Glutamatergic neuron (in vitro differentiated cells): ENCODE measurements at regions not wholly inside any gene's neighbourhood (a gene's known extent, or its start where the extent isn't known, plus 50 kb on each side); places are given as distances from the start of the nearest gene placed in this dataset.

Experiments
- DNase-seq: peaks from one replicate; pipeline ENCODE4 v3.0.0; 2022
- H3K27ac Mint-ChIP-seq: one replicate; pipeline ENCODE4 v1.8.0; 2020; ENCODE audit warnings: mild to moderate bottlenecking, mixed read lengths, inconsistent platforms; ENCODE audit not compliant: unreplicated experiment
- H3K27me3 Mint-ChIP-seq: one replicate; pipeline ENCODE4 v1.8.0; 2020; ENCODE audit warnings: mild to moderate bottlenecking, moderate library complexity, mixed read lengths, inconsistent platforms; ENCODE audit not compliant: unreplicated experiment
- H3K36me3 Mint-ChIP-seq: one replicate; pipeline ENCODE4 v1.8.0; 2020; ENCODE audit warnings: mild to moderate bottlenecking, mixed read lengths, inconsistent platforms; ENCODE audit not compliant: unreplicated experiment
- H3K4me1 Mint-ChIP-seq: one replicate; pipeline ENCODE4 v1.8.0; 2020; ENCODE audit warnings: mild to moderate bottlenecking, low read depth, mixed read lengths, inconsistent platforms; ENCODE audit not compliant: unreplicated experiment
- H3K4me3 Mint-ChIP-seq: one replicate; pipeline ENCODE4 v1.8.0; 2020; ENCODE audit warnings: mild to moderate bottlenecking, mixed read lengths, inconsistent platforms; ENCODE audit not compliant: unreplicated experiment
- H3K9me3 Mint-ChIP-seq: one replicate; pipeline ENCODE4 v1.8.0; 2020; ENCODE audit warnings: mild to moderate bottlenecking, moderate library complexity, mixed read lengths, inconsistent platforms; ENCODE audit not compliant: unreplicated experiment
- TF ChIP-seq, protein P1 (sequence below): fragments of 200-600 bp; sonication (generic); IDR thresholded peaks from one replicate; pipeline ENCODE4 v1.5.0; 2021; ENCODE audit not compliant: partially characterized antibody, unreplicated experiment

DNA sequence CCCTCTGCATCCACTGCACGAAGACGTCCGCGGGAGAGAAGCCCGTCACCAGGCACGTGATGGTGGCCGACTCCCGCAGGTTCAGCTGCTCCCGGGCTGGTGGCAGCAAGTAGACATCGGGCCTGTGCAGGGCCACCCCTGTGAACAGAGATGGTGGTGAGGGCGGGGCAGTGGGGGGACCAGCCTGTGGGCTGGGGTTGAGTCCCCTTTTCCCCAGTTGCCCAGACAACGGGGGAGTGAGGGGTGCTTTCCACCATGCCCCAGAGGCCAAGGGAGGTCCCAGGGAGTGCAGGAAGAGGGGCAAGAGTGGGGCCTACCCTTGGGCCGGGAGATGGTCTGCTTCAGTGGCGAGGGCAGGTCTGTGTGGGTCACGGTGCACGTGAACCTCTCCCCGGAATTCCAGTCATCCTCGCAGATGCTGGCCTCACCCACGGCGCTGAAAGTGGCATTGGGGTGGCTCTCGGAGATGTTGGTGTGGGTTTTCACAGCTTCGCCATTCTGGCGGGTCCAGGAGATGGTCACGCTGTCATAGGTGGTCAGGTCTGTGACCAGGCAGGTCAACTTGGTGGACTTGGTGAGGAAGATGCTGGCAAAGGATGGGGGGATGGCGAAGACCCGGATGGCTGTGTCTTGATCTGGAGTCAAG lies 328.3 kb downstream of the TMEM121 start:
- no peak overlapping the region for H3K4me3 Mint-ChIP-seq

DNA sequence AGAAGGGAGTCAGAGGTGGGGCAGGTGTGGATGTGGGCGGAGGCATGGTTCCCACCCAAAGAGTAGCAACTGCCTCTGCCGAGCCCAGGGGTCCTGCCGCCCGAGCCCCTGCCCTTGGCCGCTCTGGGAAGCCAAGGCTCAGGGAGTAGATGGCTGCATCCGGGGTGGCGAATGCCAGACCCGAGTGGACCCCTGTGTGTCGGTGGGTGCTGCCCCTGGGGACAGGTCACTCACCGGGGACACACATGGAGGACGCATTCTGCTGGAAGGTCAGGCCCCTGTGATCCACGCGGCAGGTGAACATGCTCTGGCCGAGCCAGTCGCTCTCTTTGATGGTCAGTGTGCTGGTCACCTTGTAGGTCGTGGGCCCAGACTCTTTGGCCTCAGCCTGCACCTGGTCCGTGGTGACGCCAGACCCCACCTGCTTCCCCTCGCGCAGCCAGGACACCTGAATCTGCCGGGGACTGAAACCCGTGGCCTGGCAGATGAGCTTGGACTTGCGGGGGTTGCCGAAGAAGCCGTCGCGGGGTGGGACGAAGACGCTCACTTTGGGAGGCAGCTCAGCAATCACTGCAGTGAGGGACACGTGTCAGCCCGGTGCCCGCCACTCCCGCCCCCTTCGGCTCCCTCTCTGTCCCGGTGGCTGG lies 329.0 kb downstream of the TMEM121 start:
- H3K4me1 Mint-ChIP-seq = no peaks in the 10 kb centered on the region
- no peak overlapping the region for H3K4me3 Mint-ChIP-seq
- peaks cover 22% of the 10 kb centered on the region for H3K9me3 Mint-ChIP-seq
- TF ChIP-seq, protein P1, sequence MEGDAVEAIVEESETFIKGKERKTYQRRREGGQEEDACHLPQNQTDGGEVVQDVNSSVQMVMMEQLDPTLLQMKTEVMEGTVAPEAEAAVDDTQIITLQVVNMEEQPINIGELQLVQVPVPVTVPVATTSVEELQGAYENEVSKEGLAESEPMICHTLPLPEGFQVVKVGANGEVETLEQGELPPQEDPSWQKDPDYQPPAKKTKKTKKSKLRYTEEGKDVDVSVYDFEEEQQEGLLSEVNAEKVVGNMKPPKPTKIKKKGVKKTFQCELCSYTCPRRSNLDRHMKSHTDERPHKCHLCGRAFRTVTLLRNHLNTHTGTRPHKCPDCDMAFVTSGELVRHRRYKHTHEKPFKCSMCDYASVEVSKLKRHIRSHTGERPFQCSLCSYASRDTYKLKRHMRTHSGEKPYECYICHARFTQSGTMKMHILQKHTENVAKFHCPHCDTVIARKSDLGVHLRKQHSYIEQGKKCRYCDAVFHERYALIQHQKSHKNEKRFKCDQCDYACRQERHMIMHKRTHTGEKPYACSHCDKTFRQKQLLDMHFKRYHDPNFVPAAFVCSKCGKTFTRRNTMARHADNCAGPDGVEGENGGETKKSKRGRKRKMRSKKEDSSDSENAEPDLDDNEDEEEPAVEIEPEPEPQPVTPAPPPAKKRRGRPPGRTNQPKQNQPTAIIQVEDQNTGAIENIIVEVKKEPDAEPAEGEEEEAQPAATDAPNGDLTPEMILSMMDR = no peak
- H3K27ac Mint-ChIP-seq = no peak overlapping the region
- peaks cover 6% of the 10 kb centered on the region for H3K36me3 Mint-ChIP-seq
- no peak for DNase-seq
- H3K27me3 Mint-ChIP-seq = peaks cover 16% of the 10 kb centered on the region

More for the DNA sequence above, 328.3 kb downstream of the TMEM121 start:
- DNase-seq = no peak
- peaks cover 22% of the 10 kb centered on the region for H3K9me3 Mint-ChIP-seq
- H3K4me1 Mint-ChIP-seq = no peaks in the 10 kb centered on the region
- TF ChIP-seq, protein P1 = no peak
- no peak overlapping the region for H3K27ac Mint-ChIP-seq
- peaks cover 14% of the 10 kb centered on the region for H3K27me3 Mint-ChIP-seq
- H3K36me3 Mint-ChIP-seq = peaks cover 6% of the 10 kb centered on the region

DNA sequence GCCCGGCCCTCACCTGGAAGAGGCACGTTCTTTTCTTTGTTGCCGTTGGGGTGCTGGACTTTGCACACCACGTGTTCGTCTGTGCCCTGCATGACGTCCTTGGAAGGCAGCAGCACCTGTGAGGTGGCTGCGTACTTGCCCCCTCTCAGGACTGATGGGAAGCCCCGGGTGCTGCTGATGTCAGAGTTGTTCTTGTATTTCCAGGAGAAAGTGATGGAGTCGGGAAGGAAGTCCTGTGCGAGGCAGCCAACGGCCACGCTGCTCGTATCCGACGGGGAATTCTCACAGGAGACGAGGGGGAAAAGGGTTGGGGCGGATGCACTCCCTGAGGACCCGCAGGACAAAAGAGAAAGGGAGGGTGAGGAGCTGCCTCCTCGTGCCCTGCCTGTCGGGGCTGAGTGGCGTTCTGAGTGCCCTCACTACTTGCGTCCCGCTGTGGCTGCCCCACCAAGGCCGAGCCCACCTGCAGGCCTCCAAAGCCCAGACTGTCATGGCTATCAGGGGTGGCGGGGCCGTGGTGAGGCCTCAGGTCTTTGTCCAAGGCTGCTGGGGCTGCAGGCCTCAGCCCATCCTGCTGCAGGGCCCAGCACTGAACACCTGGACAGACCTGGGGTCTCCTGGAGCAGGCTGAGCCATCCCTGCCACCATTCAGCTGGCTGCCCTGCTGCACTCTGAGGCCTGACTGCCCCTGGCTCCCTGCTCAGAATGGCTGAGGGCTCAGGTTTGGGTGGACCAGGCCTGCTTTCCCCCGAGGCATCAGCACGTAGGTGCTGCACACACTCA lies 329.7 kb downstream of the TMEM121 start:
- Mint-ChIP-seq H3K4me3 (no peak overlapping the region), H3K4me1 (no peaks in the 10 kb centered on the region), H3K27me3 (peaks cover 18% of the 10 kb centered on the region), H3K36me3 (peaks cover 6% of the 10 kb centered on the region), H3K27ac (no peak overlapping the region), H3K9me3 (peaks cover 23% of the 10 kb centered on the region)
- TF ChIP-seq, protein P1 = no peak
- no peak for DNase-seq

DNA sequence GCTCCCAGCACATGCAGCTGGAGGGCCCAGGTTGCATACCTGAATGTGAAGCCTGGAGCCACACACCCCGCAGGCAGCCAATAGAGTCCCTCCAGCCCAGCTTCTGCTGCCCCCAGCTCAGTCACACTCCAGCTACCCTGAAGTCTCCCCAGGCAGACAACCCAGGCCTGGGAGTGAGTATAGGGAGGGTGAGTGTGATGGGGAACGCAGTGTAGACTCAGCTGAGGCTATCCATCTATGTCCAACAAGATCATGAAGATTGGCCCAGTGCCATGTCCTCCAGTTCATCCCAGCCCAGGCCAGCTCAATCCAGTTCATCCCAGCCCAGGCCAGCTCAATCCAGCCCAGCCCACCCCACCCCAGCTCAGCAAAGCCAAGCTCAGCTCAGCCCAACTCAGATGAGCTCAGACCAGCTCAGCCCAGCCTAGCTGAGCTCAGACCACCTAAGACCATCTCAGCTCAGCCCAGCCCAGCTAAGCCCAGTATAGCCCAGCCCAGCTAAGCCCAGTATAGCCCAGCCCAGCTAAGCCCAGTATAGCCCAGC lies 330.4 kb downstream of the TMEM121 start:
- peaks cover 22% of the 10 kb centered on the region for H3K9me3 Mint-ChIP-seq
- no peaks in the 10 kb centered on the region for H3K4me1 Mint-ChIP-seq

More for the DNA sequence above, 330.4 kb downstream of the TMEM121 start:
- H3K36me3 Mint-ChIP-seq = peaks cover 6% of the 10 kb centered on the region
- TF ChIP-seq, protein P1 = no peak
- peaks cover 15% of the 10 kb centered on the region for H3K27me3 Mint-ChIP-seq
- no peak overlapping the region for H3K27ac Mint-ChIP-seq
- DNase-seq = no peak
- H3K4me3 Mint-ChIP-seq = no peak overlapping the region
